Neuron (in vitro differentiated cells): ENCODE measurements at regions not wholly inside any gene's neighbourhood (a gene's known extent, or its start where the extent isn't known, plus 50 kb on each side); places are given as distances from the start of the nearest gene placed in this dataset.
"Not testable (repeated sequence)": the region's sequence is repeated elsewhere in the genome, so short reads cannot be mapped to it uniquely, and the experiment has no call there.

ENCODE experiments used
- H2AFZ ChIP-seq: one replicate; pipeline ENCODE4 v1.6.1; 2013; ENCODE audit warnings: low read depth, mild to moderate bottlenecking, inconsistent platforms, low read length, moderate library complexity
- H3K27me3 ChIP-seq: one replicate; pipeline ENCODE4 v1.6.1; 2013; ENCODE audit warnings: low read length; ENCODE audit not compliant: insufficient read depth
- H3K36me3 ChIP-seq: one replicate; pipeline ENCODE4 v1.6.1; 2013; ENCODE audit warnings: low read length; ENCODE audit not compliant: insufficient read depth
- H3K4me1 ChIP-seq: one replicate; pipeline ENCODE4 v1.6.1; 2013; ENCODE audit warnings: low read length; ENCODE audit not compliant: insufficient read depth
- H3K4me3 ChIP-seq: 2 replicates; pipeline ENCODE4 v1.5.1; 2013; ENCODE audit warnings: mild to moderate bottlenecking, low read length, moderate library complexity
- H3K9me3 ChIP-seq: one replicate; pipeline ENCODE4 v1.6.1; 2013; ENCODE audit warnings: low read length

- no peaks in the 10 kb centered on the region for H3K27me3 ChIP-seq
- H3K4me3 ChIP-seq: no peak overlapping the region
Observed at GRCh38 chr7:136502162-136502561, 366.3 kb upstream of the CHRM2 start.

DNA sequence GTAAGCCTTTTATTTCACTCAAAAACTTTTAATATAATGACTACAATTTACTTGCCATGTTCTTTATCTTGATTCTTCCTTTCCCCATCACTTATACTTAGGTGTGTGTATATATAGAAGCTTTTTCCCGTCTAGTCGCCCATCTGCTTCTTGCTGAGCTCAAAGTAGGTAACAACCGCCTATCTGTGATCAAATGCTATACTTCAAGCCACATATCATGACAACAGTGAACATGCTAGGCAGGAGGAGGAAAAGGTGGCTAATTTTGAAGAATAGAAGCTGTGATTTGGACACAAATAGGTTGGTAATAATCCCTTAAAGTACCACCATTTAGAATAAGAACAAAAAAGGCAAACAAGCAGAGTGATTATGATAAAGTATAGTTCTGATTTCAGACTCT is 367.3 kb upstream of the CHRM2 start:
- Histone ChIP-seq H3K4me3 (no peak overlapping the region), H2AFZ (no peak overlapping the region), H3K4me1 (peaks cover 11% of the 10 kb centered on the region), H3K9me3 (no peaks in the 10 kb centered on the region), H3K36me3 (no peaks in the 10 kb centered on the region), H3K27me3 (no peaks in the 10 kb centered on the region)

More at GRCh38 chr7:136502162-136502561, 366.3 kb upstream of the CHRM2 start:
- Histone ChIP-seq H3K9me3 (no peaks in the 10 kb centered on the region), H2AFZ (no peak overlapping the region), H3K4me1 (peaks cover under 1% of the 10 kb centered on the region), H3K36me3 (no peaks in the 10 kb centered on the region)

DNA sequence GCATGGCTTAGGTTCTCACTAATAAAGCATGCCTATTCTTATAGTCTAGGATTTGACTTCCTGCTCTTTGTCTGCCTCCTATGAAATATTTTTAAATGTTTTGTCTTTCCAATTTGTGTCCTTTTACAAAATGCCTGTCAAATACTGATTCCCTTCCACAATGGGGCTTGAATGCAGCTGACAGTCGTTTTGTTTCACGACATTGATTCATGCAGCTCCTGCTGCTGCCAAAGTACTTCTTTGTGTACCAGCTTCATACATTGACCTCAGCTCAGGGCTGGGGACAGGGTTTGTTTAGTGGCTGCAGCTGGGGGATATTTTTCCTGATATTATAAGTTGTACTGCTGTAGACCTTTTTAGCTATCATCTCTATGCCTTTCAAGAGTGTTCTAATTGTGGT is 371.9 kb upstream of the CHRM2 start:
- H3K27me3 ChIP-seq: no peaks in the 10 kb centered on the region
- no peak overlapping the region for H3K4me3 ChIP-seq
- peaks cover 15% of the 10 kb centered on the region for H3K4me1 ChIP-seq
- no peak overlapping the region for H2AFZ ChIP-seq
- no peaks in the 10 kb centered on the region for H3K9me3 ChIP-seq
- no peaks in the 10 kb centered on the region for H3K36me3 ChIP-seq

DNA sequence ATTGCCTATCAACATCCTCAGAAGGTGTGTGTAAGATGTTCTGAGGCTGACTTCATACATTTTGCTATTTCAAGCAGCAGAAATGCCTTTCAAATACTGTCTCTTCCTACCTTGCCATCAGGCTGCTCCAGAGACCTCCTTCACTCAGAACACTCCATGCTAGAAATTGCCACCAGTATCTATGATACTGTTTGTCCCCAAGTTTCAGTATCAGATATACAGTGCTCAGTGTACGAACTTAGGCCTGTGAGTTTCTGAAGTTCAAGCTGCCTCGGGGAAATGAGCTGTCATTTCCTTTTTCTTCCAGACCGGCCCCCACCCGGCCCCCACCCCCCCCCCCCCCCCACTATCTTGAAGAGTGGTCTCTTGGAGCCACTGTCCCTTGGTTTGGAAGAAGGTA is 373.4 kb upstream of the CHRM2 start:
- no peaks in the 10 kb centered on the region for H3K9me3 ChIP-seq
- H3K36me3 ChIP-seq: no peaks in the 10 kb centered on the region
- no peak overlapping the region for H3K4me3 ChIP-seq
- peaks cover 19% of the 10 kb centered on the region for H3K4me1 ChIP-seq
- H3K27me3 ChIP-seq: no peaks in the 10 kb centered on the region
- H2AFZ ChIP-seq: no peak overlapping the region

DNA sequence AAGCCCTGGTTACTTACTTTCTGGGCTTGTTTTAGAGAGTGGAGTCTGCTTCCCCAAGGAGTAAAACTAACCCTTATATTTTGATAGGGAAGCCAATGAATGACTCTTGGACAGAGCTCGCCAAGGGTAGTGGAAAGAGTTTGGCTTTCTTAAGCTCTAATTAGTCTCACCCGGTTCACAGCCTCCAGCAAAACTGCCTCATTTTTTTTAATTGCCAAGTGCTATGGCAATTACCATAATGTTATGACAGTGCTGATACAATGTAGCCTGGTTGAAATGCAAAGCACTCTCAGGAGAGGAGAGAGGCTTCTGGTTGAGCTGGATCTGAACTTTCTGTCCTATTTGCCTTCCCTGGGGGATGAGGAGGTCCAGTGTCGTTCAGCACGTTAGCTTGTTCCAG is 376.1 kb upstream of the CHRM2 start:
- Histone ChIP-seq H3K27me3 (no peaks in the 10 kb centered on the region), H3K9me3 (no peaks in the 10 kb centered on the region), H2AFZ (no peak overlapping the region)

DNA sequence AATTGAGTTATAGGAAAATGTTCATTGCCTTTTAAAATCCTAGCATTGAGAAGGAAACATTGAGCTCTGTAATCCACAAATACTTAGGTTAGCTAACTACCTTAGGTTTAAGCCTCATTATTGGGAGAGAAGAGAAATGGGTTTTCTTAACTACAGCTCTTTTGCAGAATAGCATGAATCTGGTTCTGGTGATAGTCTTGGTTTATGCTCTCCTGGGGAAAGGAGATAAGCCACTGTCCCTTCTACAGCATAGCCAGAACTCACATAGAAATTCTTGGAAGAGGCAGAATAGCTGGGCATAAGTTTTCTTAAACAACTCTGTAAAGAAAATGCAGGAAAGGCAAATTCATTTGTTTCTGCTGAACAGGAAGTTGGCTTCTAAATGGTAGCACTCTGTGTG is 378.6 kb upstream of the CHRM2 start:
- Histone ChIP-seq H3K36me3 (no peaks in the 10 kb centered on the region), H3K27me3 (no peaks in the 10 kb centered on the region), H3K9me3 (no peaks in the 10 kb centered on the region), H2AFZ (no peak overlapping the region), H3K4me3 (no peak overlapping the region), H3K4me1 (peaks cover 5% of the 10 kb centered on the region)

More for the DNA sequence above, 376.1 kb upstream of the CHRM2 start:
- H3K36me3 ChIP-seq: no peaks in the 10 kb centered on the region
- H3K4me3 ChIP-seq: no peak overlapping the region
- peaks cover 20% of the 10 kb centered on the region for H3K4me1 ChIP-seq

- Histone ChIP-seq H3K4me1 (peaks cover 20% of the 10 kb centered on the region), H3K27me3 (no peaks in the 10 kb centered on the region), H3K4me3 (no peak overlapping the region), H3K36me3 (no peaks in the 10 kb centered on the region), H3K9me3 (no peaks in the 10 kb centered on the region), H2AFZ (no peak overlapping the region)
Observed at GRCh38 chr7:136480901-136481300, 387.6 kb upstream of the CHRM2 start.

DNA sequence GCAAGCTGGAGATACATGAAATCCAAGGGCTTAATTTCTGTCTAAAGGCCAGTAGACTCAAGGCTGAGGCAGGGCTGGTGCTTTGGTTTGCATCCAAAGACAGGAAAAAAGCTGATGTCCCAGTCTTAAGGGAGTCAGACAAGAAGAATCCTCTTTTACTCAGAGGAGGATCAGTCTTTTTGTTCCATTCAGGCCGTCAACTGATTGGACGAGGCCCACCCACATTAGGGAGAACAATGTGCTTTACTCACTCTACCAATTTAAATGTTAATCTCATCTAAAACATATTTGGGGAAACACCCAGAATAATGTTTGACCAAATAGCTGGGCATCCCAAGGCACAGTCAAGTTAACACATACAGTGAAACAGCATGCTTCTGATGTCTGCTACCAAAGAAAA is 388.5 kb upstream of the CHRM2 start:
- H3K27me3 ChIP-seq: no peaks in the 10 kb centered on the region
- no peaks in the 10 kb centered on the region for H3K9me3 ChIP-seq
- peaks cover 20% of the 10 kb centered on the region for H3K4me1 ChIP-seq
- H3K4me3 ChIP-seq: no peak overlapping the region
- no peaks in the 10 kb centered on the region for H3K36me3 ChIP-seq
- H2AFZ ChIP-seq: no peak overlapping the region

- no peaks in the 10 kb centered on the region for H3K4me1 ChIP-seq
- no peak overlapping the region for H2AFZ ChIP-seq
- no peak overlapping the region for H3K4me3 ChIP-seq
- no peaks in the 10 kb centered on the region for H3K36me3 ChIP-seq
- H3K27me3 ChIP-seq: no peaks in the 10 kb centered on the region
- no peaks in the 10 kb centered on the region for H3K9me3 ChIP-seq
Observed at GRCh38 chr7:136470179-136470578, 398.3 kb upstream of the CHRM2 start.

GRCh38 chr7:136452949-136453348 is 415.5 kb upstream of the CHRM2 start:
- H3K9me3 ChIP-seq: no peaks in the 10 kb centered on the region
- no peaks in the 10 kb centered on the region for H3K36me3 ChIP-seq
- no peaks in the 10 kb centered on the region for H3K27me3 ChIP-seq
- H2AFZ ChIP-seq: no peak overlapping the region
- H3K4me1 ChIP-seq: no peaks in the 10 kb centered on the region
- H3K4me3 ChIP-seq: no peak overlapping the region

DNA sequence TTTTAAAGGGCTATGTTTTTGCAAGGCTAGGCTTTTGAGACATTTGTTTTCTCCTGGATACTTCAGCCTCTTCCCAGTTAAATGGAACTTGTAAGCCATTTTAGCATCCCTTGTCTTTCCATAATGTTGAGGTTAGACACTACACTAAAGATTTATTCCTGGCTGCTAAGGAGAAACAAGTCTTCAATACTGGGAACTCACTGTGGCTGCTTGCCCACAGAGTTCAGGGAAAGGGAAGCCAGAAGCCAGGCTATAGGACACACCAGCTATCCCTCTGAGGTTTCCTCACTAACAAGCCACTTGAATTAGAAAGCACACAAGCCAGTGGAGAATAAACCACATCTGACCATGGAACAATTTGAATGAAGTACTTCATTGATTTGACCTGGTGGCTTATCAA is 421.7 kb upstream of the CHRM2 start:
- no peaks in the 10 kb centered on the region for H3K4me1 ChIP-seq
- H3K36me3 ChIP-seq: no peaks in the 10 kb centered on the region
- no peaks in the 10 kb centered on the region for H3K27me3 ChIP-seq
- no peak overlapping the region for H2AFZ ChIP-seq
- H3K9me3 ChIP-seq: no peaks in the 10 kb centered on the region
- H3K4me3 ChIP-seq: no peak overlapping the region

DNA sequence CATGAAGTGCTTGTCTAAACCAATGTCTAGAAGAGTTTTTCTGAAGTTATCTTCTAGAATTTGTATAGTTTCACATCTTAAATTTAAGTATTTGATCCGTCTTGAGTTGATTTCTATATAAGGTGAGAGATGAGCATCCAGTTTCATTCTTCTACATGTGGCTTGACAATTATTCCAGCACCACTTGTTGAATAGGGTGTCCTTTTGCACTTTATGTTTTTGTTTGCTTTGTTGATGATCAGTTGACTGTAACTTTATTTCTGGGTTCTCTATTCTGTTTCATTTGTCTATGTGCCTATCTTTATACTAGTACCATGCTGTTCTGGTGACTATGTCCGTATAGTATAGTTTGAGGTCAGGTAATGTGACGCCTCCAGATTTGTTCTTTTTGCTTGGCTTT is 426.6 kb upstream of the CHRM2 start:
- Histone ChIP-seq H3K9me3 (no peaks in the 10 kb centered on the region), H3K4me1 (no peaks in the 10 kb centered on the region), H3K27me3 (no peaks in the 10 kb centered on the region), H3K4me3 (no peak overlapping the region), H3K36me3 (no peaks in the 10 kb centered on the region), H2AFZ (no peak overlapping the region)

DNA sequence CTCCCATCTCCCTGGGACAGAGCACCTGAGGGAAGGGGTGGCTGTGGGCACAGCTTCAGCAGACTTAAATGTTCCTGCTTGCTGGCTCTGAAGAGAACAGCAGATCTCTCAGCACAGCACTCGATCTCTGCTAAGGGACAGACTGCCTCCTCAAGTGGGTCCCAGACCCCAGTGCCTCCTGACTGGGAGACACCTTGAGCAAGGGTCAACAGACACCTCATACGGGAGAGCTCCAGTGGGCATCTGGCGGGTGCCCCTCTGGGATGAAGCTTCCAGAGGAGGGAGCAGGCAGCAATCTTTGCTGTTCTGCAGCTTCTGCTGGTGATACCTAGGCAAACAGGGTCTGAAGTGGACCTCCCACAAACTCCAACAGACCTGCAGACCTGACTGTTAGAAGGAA is 436.7 kb upstream of the CHRM2 start:
- not testable (repeated sequence) for H3K27me3 ChIP-seq, H3K4me3 ChIP-seq, H3K4me1 ChIP-seq, H3K36me3 ChIP-seq, H3K9me3 ChIP-seq, H2AFZ ChIP-seq

DNA sequence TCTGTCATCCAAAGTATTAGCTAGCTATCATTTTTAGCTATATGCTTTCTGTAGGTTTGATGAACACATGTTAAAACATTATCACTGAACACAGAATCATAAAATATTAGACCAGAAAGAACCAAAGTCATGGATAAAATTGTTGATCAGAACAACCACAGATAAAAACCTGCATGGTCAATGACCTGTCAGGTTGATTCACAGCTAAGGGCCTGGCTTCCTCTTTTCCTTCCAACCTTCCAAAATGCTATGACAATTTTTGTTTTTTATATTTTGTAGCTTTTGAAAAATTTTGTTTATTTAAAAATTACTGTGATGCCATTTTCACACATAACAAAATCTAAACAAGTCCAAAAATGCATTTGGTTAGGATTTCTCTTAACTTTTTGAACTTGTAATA is 444.4 kb upstream of the CHRM2 start:
- Histone ChIP-seq H3K36me3 (no peaks in the 10 kb centered on the region), H3K27me3 (no peaks in the 10 kb centered on the region), H3K4me3 (no peak overlapping the region), H2AFZ (no peak overlapping the region), H3K4me1 (no peaks in the 10 kb centered on the region), H3K9me3 (no peaks in the 10 kb centered on the region)
